ENCODE measurements at regions not wholly inside any gene's neighbourhood (a gene's known extent, or its start where the extent isn't known, plus 50 kb on each side); places are given as distances from the start of the nearest gene placed in this dataset.
"Not testable (repeated sequence)": the region's sequence is repeated elsewhere in the genome, so short reads cannot be mapped to it uniquely, and the experiment has no call there.

DNA sequence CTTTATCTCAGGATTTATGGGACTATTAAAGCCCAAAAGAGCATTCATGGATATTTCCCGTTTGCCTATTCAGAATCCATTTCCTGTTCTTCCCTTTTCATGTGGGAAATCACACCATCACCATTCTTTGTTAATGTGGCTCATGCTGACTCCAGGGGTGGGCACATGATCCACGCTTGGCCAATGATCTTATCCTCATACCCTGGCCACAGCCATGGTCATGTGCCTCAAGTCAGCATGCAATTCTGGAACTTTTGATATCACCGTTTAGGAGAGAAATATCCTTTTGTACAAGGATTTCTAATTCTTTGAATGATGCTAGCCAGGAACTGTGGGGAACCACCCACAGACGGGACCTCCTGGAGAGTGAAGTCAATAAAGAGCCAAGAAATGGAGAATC, 272.2 kb downstream of the PRELID2 start:
- peak; percentile 12 for DNase-seq

DNA sequence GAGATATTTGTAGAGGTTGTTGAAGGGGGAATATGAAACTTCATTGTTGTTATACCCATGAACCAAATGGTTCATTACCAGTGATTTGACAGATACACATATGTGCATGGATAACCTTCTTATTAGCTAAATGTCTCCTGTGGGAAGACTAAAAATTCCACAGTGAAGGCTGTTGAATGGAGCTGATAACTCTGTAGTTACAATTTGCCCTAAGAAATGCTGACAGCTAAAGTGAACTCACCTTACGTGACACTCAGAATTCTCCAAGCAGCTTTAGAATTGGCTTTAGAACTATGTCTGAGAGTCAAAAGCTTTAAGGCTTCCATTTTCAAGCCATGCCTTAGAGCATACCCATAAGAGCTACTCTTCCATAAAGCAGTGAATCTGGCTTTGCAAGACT, 276.9 kb downstream of the PRELID2 start:
- no peak for DNase-seq

DNA sequence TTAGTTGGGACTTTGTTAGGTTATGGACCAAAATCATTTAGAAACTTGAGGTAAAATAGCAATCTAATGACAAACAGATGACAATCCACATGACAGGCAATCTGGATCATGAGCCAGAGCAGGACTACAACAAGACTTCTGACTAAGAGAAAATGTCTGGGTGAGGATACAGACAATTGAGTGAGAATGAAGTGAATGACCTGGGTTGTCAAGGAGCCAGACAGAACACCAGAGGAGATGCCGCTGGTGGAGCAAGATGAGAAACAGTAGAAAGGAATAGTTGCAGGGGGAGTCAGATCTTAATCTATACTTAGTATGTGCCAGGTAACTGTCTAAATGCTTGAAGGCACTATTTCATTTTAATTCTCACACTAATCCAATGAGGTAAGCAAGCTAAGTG, 277.8 kb downstream of the PRELID2 start:
- DNase-seq: peak; percentile 48

DNA sequence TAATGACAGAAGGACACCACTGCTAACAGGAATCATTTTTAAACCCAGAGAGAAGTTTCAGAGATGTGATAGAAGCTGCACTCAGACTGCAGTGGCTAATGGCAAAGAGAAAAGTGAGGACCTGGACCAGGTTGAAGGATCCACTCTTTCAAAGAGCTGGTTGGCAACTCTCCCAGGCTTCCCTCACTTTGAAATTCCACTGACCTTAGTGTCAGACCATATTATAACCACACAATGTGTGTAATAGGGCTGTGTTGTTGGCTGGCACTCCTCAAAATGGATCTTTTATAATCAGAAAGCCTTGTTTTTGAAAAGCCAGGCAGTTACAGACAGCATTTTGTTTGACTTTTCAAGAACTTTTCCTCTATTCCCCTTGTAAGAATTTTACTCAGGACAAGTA, 280.7 kb downstream of the PRELID2 start:
- DNase-seq: peak; percentile 70

DNA sequence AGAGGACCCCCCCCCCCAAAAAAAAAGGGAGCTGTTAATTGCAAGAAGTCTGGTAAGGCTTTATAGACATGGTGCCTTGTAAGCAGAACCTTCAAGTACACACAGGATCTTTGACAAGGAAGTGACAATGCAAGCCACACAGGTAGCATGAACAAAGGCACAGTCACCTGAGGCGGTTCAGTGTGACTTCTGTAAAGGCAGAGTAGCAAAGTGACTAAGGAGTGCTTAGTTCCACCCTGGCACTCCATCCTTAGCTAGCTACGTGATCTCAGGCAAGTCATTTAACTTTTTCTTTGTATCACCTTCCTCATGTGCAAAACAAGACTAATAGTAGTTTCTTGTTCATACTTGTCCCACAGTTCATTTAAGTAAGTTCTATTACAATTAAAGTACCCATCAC, 282.0 kb downstream of the PRELID2 start:
- no peak for DNase-seq

DNA sequence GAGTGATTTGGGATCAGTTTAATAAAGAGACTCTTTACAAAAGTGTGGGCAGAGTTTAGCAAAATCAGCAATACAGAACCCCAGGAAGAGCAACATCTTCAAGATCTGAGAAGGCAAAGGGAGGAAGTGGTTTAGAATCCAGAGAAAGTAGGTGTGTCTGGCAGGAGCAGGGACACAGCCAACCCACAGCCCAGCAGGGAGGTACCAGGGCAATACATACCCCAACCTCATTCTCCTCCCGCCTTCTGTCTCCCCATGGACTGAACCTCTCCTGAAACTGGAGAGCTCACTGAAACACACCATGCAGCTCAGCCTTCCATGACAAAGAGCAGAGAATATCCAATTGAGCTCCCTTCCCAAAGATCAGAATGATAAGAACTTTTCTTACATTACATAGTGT, 283.4 kb downstream of the PRELID2 start:
- no peak for DNase-seq

DNA sequence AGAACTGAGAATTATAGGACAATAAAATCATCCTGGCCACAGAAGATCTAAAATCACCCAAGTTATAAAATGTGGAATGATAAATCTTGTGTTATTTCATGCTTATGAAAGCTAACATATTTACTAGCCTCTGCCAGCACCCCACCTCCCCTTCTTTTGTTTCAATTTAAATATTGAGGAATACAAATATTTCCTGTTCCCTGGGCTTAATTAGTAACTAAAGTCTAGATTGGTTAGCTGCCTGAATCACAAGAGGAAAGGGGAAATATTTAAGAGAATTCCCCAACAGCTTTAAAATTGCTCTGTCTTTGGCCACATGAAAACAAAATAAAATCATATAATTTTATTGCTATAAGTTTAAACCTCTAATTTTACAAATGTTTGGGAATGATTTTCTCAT, 287.0 kb downstream of the PRELID2 start:
- no peak for DNase-seq

DNA sequence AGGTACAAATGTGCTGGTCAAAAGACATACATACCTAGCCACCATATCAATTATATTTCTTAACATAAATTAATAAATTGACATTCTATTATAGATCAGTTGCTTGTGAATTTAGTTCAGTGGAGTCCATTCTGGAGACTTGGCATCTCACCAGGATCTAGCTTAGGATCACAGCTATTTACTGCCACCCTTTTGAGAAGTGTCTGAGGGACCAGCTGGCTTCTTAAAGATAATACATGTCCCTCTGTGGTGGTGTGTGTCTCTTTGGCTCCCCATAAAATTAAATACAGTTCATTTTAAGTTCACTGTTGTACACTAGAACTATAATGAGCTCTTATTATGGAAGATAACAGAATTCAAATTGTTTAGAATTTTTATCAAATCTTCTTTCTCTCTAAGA, 290.7 kb downstream of the PRELID2 start:
- no peak for DNase-seq

DNA sequence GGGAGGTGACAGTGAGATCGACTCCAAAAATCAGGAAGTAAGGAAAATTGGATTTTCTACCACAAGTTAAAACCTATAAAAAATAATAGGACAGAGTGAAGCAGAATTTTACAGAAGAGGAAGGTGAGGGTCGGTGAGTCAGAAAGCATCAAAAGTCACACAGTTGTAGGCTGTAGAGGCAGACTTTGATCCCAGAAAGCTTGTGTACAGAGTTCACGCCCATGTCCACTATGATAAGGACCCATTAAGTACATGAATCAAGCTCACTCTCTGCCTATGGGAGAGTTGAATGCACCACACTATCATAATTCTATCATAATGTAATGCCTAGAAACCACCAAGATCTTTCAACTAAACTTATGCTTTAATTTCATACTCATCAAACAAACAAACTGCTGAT, 291.2 kb downstream of the PRELID2 start:
- DNase-seq: no peak

DNA sequence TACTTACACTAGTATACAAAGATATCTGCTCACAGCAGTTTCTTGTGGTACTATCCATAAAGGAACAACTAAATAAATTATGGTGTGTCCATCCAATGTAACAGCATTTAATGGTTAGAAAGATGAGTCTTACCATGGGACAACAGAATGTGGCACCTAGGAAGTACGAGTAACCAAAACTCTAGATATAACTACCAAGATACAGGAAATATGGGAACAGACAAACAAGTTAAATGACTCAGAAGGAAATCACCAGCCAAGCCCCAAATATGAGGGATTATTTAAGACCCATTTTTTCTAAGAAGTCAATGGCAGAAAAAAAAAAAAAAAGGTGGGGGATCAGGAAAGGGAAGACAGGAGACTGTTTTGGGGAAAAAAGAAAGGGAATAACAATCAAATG, 294.8 kb downstream of the PRELID2 start:
- no peak for DNase-seq

DNA sequence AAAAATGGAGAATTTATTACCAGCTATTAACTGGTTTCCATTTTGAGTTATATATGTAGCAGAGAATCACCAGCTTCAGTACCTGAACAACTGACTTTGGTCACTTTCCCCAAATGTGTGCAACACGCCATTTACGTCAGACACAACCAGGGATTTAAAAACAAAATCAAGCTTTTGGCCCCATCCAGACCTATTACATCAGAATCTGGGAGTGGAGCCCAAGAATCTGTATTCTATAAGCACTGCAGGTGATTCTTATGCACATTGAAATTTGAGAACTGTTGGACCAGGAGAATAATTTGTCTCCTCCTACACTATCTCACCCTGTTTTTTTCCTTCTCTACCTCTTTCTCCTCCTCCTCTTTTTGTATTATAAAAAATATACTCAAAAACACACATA, 295.9 kb downstream of the PRELID2 start:
- no peak for DNase-seq

DNA sequence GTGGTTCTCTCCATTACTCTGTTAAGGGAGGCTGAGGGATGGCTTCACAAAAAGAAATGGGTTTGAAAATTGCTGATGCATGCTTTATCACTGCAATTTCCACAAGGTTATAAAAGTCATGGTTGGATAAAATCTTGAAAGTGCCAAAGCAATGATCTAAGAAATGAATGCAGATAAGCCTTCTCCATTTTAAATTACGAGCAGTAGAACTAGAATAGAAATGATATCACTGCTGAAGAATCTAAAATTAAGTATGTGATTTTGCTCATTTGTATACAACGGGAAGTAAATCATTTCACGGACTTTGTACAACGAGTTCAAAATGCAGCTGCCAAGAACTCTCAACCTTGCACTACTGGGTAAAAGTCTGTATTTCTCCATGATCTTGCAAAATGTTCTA, 299.0 kb downstream of the PRELID2 start:
- DNase-seq: peak; percentile 8

DNA sequence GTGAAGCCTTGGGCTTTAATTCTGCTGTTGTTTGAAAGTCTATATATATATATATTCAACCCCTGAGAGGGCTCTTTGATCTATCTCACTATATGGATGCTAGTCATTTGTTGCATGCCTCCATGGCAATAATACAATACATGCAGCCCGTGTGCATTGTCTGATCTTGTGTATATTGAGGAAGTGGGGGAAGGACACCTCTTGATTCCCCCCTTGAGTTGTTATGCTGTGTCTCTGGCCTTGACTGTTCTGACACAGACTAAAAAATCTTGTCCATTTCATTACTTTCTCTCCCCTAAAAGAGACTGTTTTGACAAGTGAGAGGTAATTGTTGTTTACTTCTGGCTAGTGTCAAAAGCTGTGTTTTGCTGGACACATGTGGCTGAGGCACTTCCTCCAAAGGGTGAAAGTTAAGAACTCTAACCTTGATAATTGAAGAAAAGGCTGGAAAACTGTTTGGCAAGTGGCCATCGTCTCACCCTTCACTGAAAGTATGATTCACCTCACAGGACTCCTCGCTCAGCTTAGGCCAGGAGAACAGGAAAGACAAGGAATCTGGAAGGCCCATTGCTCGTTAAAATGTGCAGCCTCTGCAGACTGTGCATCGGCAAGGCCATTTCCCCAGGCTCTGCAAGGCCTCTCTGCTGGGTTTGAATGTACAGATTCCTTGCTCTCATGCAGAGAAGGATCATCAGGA, 304.0 kb downstream of the PRELID2 start:
- peak; percentile 83 for DNase-seq

DNA sequence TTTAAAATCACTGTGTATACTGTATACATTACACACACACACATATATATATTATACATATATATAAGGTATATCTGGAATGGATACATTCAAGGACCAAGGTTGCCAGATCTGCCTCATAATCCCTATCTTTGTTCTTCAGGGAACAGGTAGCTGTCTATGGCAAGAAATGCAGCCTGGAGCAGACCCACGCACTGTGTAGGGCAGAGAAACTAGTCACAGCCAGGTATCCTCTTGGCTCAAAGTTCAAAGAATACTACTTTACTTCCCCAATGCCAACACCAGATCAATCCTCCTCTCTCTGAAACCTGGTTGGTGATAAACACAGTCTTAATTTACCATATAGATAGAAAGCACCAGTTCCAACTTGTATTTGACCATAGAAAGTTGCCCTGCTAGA, 313.6 kb downstream of the PRELID2 start:
- no peak for DNase-seq

DNA sequence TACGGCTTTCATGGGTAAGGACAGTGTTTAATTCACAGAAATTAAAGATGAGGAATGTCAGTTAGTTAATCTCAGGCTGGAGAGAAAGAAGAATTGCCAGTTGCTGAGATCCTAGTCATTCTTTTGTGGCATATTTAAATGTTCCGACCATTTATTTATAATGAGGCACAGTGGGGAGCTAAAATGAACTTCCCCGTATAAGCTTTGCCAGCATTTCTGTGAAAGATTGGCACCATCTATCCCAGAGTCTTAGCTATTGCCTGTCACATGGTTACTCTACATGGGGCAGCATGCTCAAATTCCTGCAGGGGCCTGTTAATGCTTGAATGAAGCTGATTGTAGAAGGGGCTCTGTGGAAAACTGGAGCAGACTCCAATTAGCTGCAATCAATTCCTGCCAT, 314.1 kb downstream of the PRELID2 start:
- DNase-seq: no peak

DNA sequence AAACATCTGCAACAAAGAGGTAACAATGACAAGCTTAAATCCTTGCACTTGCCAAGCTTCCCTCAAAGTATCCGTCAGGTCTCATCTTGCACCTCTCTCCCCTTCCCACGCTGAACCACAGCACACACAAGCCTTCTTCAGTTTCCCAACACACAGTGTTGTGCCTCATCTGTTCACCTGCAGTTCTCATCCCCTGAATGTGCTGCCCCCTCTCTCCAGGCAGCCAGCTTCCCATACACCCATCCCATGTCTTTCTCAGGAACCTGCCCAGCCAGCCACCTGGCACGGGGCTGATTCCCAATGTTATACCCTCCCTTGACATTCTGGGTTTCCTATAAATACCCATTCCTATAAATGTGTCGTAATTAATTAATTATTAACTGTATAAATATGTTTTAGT, 314.8 kb downstream of the PRELID2 start:
- DNase-seq: no peak

DNA sequence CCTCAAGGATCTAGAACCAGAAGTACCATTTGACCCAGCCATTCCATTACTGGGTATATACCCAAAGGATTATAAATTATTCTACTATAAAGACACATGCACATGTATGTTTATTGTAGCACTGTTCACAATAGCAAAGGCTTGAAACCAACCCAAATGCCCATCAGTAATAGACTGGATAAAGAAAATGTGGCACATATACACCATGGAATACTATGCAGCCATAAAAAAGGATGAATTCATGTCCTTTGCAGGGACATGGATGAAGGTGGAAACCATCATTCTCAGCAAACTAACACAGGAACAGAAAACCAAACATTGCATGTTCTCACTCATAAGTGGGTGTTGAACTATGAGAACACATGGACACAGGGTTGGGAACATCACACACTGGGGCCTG, 317.6 kb downstream of the PRELID2 start:
- DNase-seq: not testable (repeated sequence)

DNA sequence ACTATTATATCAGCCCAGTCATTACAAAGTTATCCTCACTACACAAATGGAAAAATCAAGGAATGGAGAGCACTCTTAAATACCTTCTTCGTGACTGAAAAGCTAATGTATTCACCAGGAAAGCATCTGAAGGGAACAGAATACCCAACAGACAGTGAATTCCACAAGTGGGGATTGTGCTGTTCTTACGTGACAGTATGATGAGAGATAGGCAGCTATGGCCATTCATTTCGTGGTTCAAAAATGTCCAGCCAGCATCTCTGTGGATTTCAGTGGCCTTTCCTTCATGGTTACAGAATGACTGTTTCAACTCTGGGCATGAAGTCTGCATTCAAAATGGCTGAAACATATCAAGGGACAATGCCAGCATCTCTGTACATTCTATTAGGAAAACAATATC, 323.8 kb downstream of the PRELID2 start:
- DNase-seq: peak; percentile 57

DNA sequence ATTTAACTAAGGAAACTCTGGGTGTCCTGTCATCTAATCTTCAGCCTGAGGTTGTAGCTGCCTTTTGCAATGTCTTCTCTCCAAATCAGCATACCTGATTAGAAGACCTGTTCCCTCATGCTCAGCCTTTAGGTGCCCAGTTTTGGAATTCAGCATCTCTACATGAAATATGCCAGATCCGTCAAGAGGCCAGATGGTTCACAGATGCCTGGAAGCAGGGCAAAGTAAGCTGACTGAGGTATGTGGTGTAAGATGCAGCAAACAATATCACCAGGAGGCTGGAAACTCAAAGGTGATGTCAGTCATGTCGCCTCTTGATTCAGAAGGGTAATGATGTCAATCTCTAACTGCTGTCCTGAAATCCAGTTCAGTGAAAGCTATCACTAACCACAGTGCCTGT, 324.4 kb downstream of the PRELID2 start:
- DNase-seq: peak; percentile 27

DNA sequence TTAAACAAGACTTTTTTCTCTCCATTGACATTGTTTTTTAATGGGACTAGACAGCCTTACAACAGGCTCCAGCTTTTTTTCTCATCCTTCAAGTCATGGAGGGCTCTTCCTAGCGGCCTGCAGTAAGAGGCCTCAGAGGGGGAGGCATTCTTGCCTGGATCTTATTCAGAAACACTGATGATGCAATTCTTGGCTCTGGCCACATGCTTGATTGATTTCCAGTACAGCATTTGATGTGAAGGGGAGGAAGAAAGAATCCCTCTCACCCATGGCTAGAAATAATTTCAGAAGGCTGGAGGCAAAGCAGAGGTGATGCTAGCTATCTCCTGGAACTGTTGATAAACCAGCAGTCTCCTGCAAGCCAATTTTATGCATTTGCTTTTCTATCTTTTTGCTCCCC, 324.8 kb downstream of the PRELID2 start:
- peak; percentile 77 for DNase-seq

DNA sequence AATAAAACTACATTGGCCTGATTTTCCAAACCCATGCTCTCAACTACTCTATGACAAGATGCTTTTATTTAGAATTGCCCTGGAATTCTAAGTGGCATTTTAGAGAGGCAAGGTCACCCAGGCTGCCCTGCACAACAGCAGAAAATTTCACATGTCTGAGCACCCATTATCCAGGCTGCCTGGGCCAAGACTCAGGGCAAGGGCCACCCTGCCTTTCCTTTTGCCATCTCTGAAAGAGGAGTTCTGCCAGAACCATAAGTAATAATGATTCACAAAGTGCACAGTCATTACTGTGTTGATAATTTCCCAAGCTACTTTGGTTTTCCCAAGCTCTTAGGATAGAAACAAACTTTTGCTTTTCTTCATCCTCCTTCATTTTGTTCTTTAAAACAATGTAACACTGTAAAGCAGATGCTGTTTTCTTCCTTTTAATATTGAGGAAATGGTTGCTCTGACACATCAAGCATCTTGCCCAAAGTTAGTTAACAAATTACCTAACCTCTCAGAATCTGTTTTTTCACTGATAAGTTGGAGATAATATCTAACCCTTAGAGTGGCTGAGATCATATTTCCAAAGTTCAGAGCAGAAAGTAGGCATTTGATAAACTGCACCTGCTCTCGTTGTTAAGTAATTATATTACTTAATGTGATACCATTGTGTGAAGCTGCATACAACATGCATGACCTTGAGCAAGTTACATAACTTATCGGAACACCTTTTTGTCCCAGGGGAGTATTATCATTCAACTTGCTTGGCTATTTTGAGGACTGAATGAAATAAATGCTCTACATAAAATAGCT, 325.6 kb downstream of the PRELID2 start:
- DNase-seq: no peak

DNA sequence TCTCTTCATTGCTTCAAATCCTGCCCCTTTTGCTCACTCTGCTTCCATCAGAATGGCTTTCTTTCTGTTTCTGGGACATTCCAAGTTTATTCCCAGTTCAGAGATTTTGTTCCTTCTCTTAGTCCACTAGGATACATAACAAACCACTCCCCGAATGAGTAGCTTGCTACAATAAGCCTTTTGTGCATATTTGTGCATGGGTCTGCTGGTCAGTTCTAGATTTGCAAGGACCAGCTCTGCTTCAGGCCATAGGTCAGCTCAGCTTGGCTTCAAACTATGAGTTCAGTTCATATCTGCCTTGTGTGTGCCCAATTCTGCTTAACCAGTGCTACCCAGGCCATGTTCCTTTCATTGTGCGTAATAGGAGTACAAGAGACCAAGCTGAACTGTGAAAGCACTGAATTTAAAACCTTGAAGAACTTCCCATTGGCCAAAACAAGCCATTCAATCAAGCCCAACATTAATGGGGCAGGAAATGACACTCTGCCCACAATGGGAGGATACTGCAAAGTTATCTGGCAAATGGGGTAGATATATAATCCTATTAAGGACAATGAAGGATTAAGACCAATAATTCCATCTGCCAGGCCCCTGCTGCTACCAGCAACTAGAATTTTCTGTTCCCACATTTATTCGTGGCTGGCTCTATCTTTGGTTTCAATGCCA, 328.8 kb downstream of the PRELID2 start:
- no peak for DNase-seq

DNA sequence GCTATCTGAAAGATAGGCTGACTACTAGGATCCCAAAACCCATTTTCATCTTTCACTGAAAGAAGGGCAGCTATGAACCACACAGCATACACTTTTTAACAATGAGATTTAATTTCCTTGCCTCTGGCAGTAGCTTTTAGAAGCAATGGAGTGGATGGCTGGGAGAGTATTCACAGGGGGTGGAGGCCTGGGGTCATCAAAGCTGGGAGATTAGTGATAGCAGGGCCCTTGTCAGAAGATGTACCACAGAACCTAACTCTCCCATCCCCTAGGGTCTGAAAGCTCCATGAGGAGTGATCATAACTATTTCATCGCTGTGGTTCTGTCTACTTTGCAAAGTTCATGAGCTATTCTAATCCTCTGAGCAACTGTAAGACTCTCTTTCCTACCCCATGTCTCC, 332.2 kb downstream of the PRELID2 start:
- DNase-seq: no peak

DNA sequence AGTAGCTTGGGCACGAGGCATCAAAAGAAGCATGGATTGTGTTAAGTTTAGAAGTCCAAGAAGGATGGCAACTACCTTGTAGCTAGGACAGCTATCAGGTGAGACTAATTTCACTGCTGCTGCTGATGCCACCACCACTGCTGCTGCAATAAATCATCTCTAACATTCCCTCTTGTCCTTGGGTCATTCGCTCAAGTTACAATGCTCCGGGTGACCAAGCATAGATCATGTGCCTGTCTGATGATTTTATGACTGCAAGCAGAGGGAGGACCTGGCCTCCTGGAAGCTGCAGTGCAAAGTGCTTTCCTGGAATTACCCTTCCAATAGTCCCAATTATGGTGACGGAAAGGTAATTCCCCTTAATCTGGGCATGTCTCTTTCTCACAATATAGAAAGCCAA, 334.4 kb downstream of the PRELID2 start:
- no peak for DNase-seq

All from fibroblast of skin of abdomen (primary cell).